GM21528 (cell line): ENCODE measurements at regions not wholly inside any gene's neighbourhood (a gene's known extent, or its start where the extent isn't known, plus 50 kb on each side); places are given as distances from the start of the nearest gene placed in this dataset.
"Not testable (repeated sequence)": the region's sequence is repeated elsewhere in the genome, so short reads cannot be mapped to it uniquely, and the experiment has no call there.

Source experiments
- ATAC-seq: cut with Tn5 transposase; IDR thresholded peaks from one replicate; pipeline ENCODE4 v1.9.1; 2021; ENCODE audit warnings: mild to moderate bottlenecking, moderate library complexity; ENCODE audit not compliant: unreplicated experiment, low FRiP score

GRCh38 chr5:72654231-72654630 is 147.0 kb upstream of the ZNF366 start:
- ATAC-seq, result no peak

- no peak for ATAC-seq
Observed at GRCh38 chr5:72653586-72653985, 146.4 kb upstream of the ZNF366 start.

DNA sequence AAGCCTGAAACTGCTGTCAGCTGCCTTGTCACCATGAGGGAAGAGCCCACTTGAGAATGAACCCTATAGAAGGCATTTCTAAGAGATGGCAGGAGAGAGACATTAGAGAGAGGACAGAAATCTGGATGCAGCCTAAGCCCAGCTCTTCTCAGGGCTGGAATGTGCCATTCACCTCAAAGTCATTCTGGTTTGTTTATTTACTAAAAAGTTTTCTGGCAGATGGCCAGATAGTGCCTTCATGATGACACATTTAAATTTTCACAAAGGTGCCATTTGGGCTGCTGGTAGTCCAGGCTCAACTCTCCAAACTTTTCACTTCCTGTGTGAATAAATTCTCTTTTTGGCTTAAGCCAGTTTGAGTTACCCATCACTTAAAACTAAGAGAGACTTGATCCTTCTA is 144.6 kb upstream of the ZNF366 start:
- ATAC-seq, result no peak

DNA sequence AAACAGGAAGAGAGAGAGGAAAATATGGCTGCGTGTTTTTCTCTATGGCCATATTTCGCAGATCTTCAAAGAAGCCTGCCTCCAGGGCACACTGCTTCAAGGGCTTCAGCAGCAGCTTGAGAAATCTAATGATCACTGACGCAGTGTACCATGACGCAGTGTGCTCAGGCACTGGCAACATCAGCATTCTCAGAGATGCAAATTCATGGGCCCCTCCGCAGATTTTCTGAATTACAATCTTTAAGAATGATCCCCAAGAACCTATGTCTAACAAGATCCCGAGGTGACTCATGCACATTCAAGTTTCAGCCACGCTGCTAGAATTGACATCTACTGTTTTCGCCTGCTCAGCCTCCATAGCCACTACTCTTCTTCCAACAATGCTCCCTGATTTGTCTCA is 143.9 kb upstream of the ZNF366 start:
- no peak for ATAC-seq

DNA sequence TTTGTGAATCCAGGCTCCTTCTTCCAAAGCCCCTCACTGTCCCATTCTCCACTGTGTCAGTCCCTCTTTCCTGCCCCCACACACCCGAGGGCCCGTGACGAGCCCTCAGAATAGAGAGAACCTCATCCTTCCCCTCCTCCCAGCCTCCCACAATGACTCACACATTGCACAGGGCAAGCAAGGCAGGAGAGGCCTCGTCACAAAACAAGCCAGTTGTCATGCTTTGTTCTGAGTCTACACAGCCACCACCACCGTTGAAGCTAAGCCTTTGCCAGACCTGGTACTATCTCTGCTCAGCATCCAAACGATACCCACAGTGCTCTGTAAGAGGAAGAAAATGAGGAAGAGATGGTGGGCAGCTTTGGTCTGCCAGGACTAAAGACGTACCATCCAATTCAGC is 142.2 kb upstream of the ZNF366 start:
- ATAC-seq, result no peak

GRCh38 chr5:72648480-72648879 is 141.3 kb upstream of the ZNF366 start:
- no peak for ATAC-seq

- no peak for ATAC-seq
Observed at GRCh38 chr5:72647806-72648205, 140.6 kb upstream of the ZNF366 start.

GRCh38 chr5:72646246-72646866 is 139.1 kb upstream of the ZNF366 start:
- ATAC-seq, result no peak

DNA sequence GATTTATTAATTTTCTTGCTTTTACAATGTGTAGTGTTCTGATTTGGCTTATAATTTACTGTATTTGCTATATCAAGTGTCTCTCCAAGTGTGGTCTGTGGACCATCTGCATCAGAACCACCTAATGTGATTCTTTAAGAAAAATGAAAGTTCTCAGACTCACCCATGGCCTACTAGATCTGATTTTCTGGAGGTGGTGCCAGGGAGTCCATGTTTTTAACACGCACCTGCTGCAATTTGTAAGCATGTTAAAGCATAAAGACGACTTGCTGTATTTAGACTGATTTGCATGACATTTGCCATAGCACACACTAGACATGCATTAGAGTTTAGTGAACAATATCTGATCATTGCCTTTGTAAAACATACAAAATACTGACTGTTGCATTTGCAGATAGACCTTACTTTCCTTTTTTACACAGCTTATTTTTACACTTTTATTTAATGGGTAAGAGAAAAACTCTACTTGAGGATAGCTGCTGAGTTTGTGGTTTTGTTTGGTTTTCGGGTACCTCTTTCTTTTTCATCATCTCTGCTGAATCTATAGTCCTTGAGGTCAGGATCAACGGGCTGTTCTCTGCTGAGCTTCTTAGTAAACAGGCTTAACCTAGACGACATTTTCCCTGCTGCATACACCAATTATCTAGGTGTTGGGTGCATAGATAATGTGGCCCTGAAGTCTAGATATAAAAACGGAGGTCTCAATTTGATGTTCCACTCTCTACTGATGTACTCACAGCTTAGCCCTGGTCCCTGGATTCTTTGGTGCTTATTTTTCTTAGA is 138.0 kb upstream of the ZNF366 start:
- ATAC-seq, result no peak

DNA sequence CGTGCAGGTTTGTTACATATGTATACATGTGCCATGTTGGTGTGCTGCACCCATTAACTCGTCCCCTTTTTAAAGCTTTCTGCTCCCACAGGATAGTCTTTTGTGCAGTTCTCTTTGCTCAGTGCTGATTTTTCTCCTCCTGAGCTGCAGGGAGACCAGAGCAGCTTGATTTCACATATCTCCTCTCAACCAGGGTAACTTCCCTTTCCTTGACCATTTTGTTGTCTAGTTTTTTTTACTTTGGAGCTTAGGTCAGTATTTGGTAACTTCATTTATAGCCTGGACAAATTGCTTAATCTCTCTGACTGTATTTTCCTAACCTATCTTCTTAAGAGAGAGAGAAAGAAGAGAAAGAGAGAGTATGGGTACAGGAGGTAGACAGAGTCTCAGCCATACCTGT is 137.1 kb upstream of the ZNF366 start:
- ATAC-seq, result no peak

DNA sequence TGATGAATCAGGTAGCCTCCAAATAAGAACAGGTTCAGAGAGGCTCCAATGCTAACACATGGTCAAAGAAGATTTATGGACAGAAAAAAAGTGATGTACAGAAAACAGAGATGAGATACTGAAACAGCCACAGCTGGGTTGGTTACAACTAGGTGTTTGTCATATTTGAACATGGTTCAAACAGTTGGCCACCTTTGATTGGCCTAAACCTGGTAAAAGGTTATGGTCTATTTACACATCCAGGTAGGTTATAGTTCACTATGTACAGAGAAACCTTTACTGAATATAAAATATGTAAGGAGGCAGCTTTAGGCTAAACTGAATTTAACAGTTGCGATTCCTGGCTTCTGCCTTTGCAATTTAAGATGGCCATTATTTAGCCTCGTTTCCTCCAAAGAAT is 134.0 kb upstream of the ZNF366 start:
- no peak for ATAC-seq

DNA sequence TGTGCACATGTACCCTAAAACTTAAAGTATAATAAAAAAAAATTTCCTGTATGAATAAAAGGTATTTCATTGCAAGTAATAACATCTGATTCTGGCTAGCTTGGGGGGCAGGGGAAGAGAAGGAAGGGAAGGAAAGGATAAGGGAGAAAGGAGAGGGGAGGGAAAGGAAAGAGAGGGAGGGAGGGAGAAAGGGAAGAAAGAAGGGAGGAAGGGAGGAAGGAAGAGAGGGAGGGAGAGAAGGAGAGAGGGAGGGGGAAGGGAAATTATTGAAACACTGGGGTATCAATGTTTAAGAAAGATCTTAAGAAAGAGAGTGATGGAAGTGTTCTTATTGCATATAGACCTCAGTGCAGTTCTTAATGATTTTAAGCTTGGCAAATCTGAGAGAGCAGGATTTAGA is 129.8 kb upstream of the ZNF366 start:
- ATAC-seq, result no peak

DNA sequence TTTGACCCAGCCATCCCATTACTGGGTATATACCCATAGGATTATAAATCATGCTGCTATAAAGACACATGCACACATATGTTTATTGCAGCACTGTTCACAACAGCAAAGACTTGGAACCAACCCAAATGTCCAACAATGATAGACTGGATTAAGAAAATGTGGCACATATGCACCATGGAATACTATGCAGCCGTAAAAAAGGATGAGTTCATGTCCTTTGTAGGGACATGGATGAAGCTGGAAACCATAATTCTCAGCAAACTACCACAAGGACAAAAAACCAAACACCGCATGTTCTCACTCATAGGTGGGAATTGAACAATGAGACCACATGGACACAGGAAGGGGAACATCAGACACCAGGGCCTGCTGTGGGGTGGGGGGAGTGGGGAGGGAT is 129.4 kb upstream of the ZNF366 start:
- ATAC-seq, result not testable (repeated sequence)

DNA sequence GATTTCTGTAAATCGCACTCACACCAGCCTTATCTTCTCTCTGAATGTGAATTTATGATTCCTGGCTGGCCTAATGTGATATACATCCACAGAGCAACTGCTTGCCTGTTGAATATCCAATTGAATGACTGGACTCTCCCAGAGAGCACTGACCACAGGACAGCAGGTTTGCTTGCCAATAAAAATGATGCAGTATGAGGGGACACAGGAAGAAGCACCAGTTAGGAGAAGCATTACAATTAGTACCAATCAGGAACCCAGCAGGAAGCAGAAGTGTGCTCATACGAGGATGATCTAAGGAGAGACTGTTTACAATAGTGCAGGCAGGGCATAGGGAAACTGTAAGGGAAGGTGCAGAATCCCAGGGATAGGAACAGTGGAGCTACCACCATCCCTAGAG is 127.2 kb upstream of the ZNF366 start:
- ATAC-seq, result no peak

DNA sequence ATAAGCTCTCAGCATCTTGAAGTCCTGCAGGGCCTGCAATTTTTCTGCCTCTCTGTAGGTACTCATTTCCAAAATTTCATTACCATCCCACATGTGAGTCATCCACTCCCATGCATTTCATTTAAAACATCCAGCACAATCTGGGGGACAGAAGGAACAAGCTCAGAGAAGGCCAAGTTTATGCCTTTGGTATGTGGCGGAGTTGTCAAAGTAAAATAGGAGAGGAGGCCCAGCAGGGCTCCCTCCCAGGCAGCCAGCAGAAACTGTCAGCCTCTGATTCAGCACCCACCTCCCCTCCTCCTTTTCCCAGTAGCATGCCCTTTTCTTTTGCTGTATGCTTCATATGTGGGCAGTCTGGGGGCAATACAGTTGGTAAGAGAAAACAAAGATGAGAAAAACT is 126.4 kb upstream of the ZNF366 start:
- ATAC-seq, result no peak

- ATAC-seq, result no peak
Observed at GRCh38 chr5:72633041-72633445, 125.8 kb upstream of the ZNF366 start.

GRCh38 chr5:72630721-72631120 is 123.5 kb upstream of the ZNF366 start:
- ATAC-seq, result no peak

GRCh38 chr5:72630081-72630480 is 122.9 kb upstream of the ZNF366 start:
- ATAC-seq, result no peak

- ATAC-seq, result no peak
Observed at GRCh38 chr5:72628771-72629371, 121.7 kb upstream of the ZNF366 start.

DNA sequence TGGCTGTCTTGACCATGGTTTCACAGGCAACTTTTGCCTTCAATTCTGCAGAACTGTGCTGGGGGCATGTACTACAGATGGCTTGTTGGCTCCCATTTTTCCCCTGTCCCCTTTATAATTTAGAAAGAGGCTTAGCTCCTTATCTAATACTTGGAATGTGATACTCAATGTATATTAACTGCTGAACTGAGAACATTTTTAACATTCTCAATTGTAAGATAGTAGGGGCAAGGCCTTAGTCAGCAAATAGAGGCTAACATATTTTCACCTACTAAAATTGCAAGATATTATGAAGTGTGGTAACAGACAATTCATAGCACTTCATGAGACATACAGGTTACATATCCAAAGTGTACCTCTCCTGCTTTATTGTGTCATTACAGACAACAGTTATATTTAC is 118.1 kb upstream of the ZNF366 start:
- ATAC-seq, result no peak

- no peak for ATAC-seq
Observed at GRCh38 chr5:72624641-72625236, 117.5 kb upstream of the ZNF366 start.

GRCh38 chr5:72623936-72624335 is 116.7 kb upstream of the ZNF366 start:
- ATAC-seq, result no peak
